Fibroblast of lung (primary cell): ENCODE measurements at regions not wholly inside any gene's neighbourhood (a gene's known extent, or its start where the extent isn't known, plus 50 kb on each side); places are given as distances from the start of the nearest gene placed in this dataset.

Source experiments
- EZH2 ChIP-seq: IDR thresholded peaks from 2 replicates; pipeline ENCODE4 v1.5.1; 2012; ENCODE audit warnings: low read length, control low read depth, mild to moderate bottlenecking; ENCODE audit errors: missing control alignments
- TF ChIP-seq, protein P1 (sequence below), 2 donors: IDR thresholded peaks in 1 of 2; conservative IDR thresholded peaks in 1 of 2; 1 replicate in 1 of 2; 2 replicates in 1 of 2; pipeline ENCODE4 v1.5.1; 2011 to 2012; ENCODE audit warnings: low read length in 2 of 2, control low read depth in 1 of 2, inconsistent platforms in 1 of 2, low read depth in 1 of 2, mild to moderate bottlenecking in 1 of 2

DNA sequence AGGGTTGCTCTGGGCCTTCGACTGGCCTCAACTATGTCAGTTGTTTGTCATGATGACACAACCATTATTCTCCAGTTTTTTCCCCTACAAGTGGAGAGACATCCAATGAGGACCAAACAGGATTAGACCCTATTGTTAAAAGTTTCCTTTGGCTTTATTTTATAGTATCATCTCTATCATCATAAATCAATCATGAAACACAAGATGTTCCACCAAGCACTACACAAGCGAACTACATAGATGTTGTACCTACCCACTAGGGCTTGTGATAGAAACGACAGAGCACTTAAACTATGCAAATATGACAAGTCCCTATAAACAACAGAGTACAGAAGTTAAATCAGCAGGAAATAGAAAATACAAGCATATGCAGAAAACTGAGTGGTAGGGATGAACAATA is 422.5 kb upstream of the MARCKS start:
- TF ChIP-seq, protein P1, sequence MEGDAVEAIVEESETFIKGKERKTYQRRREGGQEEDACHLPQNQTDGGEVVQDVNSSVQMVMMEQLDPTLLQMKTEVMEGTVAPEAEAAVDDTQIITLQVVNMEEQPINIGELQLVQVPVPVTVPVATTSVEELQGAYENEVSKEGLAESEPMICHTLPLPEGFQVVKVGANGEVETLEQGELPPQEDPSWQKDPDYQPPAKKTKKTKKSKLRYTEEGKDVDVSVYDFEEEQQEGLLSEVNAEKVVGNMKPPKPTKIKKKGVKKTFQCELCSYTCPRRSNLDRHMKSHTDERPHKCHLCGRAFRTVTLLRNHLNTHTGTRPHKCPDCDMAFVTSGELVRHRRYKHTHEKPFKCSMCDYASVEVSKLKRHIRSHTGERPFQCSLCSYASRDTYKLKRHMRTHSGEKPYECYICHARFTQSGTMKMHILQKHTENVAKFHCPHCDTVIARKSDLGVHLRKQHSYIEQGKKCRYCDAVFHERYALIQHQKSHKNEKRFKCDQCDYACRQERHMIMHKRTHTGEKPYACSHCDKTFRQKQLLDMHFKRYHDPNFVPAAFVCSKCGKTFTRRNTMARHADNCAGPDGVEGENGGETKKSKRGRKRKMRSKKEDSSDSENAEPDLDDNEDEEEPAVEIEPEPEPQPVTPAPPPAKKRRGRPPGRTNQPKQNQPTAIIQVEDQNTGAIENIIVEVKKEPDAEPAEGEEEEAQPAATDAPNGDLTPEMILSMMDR (conservative IDR thresholded peaks at IDR 0.05 in 1 of 2, IDR thresholded peaks at IDR 0.05 in 1 of 2; ENCODE audit: low read depth in 1 of 2, low read length in 2 of 2) = no peak
- no peak for TF ChIP-seq EZH2
